SH-SY5Y (cell line): ENCODE measurements at regions not wholly inside any gene's neighbourhood (a gene's known extent, or its start where the extent isn't known, plus 50 kb on each side); places are given as distances from the start of the nearest gene placed in this dataset.

Source experiments
- GATA2 ChIP-seq: IDR thresholded peaks from 2 replicates; pipeline ENCODE4 v1.6.1; 2011; ENCODE audit warnings: mild to moderate bottlenecking, low read depth, low read length
- GATA3 ChIP-seq: IDR thresholded peaks from 2 replicates; pipeline ENCODE4 v1.6.1; 2011; ENCODE audit warnings: low read depth, mild to moderate bottlenecking, low read length, moderate library complexity

DNA sequence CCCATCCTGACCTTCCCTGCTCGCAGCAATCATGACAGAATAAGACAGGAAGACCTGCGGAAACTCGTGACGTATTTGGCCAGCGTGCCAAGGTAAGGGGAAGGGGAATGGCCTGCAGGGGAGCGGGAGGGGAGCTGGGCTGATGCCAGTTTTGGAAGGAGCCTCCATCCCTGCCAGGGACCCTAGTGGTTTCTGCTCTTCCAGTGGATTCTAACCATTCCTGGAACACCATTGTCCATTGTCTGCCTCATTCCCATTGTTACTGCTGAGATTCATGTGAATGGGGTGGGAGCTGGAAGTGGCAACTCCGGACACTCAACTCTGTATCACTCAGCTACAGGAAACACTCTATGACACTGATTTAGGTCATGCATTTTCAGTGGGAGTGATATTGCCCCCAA, 242.9 kb upstream of the ROPN1 start:
- TF ChIP-seq GATA2 (no peak), GATA3 (no peak)
